T-helper 2 cell treated with Interferon-gamma antibody and Interleukin-4, amounts not matched to agents 5 μg/mL and 100 μg/mL, for 36 hours (primary cell): ENCODE measurements at regions not wholly inside any gene's neighbourhood (a gene's known extent, or its start where the extent isn't known, plus 50 kb on each side); places are given as distances from the start of the nearest gene placed in this dataset.

Source experiments
- DNase-seq: peaks from one replicate; pipeline ENCODE4 v3.0.0; 2021; ENCODE audit warnings: low spot score
- H3K27ac Mint-ChIP-seq: one replicate; pipeline ENCODE4 v1.8.0; 2021; ENCODE audit warnings: mild to moderate bottlenecking, mixed read lengths
- H3K27me3 Mint-ChIP-seq: one replicate; pipeline ENCODE4 v1.8.0; 2021; ENCODE audit warnings: low read depth, mixed read lengths
- H3K36me3 Mint-ChIP-seq: one replicate; pipeline ENCODE4 v1.8.0; 2021; ENCODE audit warnings: low read depth, mixed read lengths
- H3K4me1 Mint-ChIP-seq: one replicate; pipeline ENCODE4 v1.8.0; 2021; ENCODE audit warnings: low read depth, mixed read lengths
- H3K4me3 Mint-ChIP-seq: one replicate; pipeline ENCODE4 v1.8.0; 2022; ENCODE audit warnings: mild to moderate bottlenecking, moderate library complexity, mixed read lengths
- H3K9me3 Mint-ChIP-seq: one replicate; pipeline ENCODE4 v1.8.0; 2021; ENCODE audit warnings: mixed read lengths

DNA sequence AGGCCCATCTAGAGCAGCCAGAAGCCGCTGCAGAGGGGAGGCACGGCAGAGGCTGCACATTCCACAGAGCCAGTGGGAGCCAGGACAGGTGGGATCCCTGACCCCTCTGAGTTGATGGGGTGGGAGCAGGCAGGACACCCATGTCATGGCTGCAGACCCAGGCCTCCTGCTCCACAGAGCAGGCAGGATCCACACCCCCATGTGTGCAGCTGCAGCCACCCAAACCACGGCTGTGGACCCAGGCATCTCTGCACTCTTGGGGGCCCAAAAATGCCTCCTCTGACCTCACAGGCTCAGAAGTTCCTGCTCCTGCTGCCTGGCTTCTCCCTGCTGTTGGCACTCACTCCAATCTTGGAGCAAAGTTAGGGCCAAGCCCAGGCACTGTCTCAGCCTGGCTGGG is 112.3 kb upstream of the TMEM18 start:
- H3K4me3 Mint-ChIP-seq, result no peak overlapping the region
- no peak for DNase-seq
- no peaks in the 10 kb centered on the region for H3K9me3 Mint-ChIP-seq
- H3K4me1 Mint-ChIP-seq, result no peaks in the 10 kb centered on the region
- no peaks in the 10 kb centered on the region for H3K36me3 Mint-ChIP-seq
- H3K27me3 Mint-ChIP-seq, result no peaks in the 10 kb centered on the region
- no peak overlapping the region for H3K27ac Mint-ChIP-seq

DNA sequence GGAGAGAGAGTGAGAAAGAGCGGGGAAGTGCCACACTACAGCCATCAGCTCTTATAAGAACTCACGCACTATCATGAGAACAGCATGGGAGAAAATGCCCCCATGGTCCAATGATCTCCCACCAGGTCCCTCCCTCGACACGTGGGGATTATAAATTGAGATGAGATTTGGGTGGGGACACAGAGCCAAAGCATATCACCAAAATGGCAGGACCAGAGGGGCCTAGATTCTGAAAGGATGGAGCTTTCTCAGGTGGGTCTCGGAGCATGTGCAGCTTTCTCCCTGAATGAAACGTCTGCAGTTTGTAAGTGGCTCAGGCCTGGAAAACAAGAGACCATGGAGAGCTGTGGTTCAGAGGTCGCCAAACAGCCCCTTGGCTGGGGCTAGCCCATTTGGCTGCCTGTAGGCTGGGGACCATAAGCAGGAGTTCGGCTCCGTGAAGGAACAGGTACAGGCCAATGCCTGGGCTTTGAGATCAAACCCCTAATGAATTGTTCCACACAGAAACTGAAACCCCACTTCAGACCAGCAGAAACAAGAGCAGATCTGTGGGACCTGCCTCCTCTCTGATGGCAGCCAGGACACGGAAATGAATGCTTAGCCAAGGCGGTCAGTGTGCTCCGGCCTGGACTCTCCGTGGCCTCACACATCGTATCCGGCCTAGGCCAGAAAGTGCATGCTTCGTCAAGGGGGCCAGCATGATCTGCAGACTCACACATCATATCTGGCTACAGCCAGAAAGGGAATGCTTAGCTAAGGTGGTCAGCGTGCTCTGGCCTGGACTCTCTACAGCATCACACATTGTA is 111.2 kb upstream of the TMEM18 start:
- no peak for DNase-seq
- Mint-ChIP-seq H3K4me1 (no peaks in the 10 kb centered on the region), H3K9me3 (no peaks in the 10 kb centered on the region), H3K27ac (no peak overlapping the region), H3K36me3 (no peaks in the 10 kb centered on the region), H3K4me3 (no peak overlapping the region), H3K27me3 (no peaks in the 10 kb centered on the region)

DNA sequence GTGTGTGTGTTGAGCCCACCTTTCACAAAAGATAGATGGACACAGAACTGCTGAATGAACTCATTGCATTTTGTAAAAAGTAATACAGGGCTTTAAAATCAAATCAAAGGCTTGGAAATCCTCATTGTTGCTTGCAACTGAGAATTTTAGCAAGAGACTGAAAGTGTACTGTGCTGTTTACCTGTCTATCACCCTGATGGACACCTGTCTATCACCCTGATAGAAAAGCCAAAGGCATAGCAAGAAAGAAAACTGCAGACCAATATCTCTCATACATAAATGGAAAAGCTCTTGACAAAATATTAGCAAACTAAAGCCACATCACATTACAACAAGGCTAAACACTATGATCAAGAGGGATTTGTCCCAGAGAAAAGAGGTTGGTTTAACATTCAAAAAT is 107.5 kb upstream of the TMEM18 start:
- Mint-ChIP-seq H3K27ac (no peak overlapping the region), H3K4me3 (no peak overlapping the region), H3K4me1 (no peaks in the 10 kb centered on the region), H3K27me3 (no peaks in the 10 kb centered on the region), H3K36me3 (no peaks in the 10 kb centered on the region), H3K9me3 (no peaks in the 10 kb centered on the region)
- DNase-seq, result no peak

DNA sequence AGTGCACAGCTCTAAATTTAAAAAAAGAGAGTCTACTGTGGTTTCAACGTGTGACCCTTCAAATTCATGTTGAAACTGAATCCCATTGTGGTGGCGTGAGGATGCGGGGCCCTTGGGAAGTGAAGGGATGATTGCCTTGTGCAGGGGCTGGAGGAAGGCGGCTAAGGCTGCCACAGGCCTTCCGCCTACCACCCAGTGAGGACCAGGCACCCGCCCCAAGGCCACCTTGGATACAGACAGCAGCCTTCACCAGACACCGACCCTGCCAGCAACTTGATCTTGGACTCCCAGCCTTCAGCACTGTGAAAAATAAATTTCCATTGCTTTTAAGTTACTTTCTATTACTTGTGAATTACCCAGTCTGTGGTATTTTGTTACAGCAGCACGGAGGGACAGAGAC is 103.4 kb upstream of the TMEM18 start:
- Mint-ChIP-seq H3K27ac (no peak overlapping the region), H3K4me3 (no peak overlapping the region), H3K4me1 (no peaks in the 10 kb centered on the region), H3K27me3 (no peaks in the 10 kb centered on the region), H3K36me3 (no peaks in the 10 kb centered on the region), H3K9me3 (no peaks in the 10 kb centered on the region)
- no peak for DNase-seq

DNA sequence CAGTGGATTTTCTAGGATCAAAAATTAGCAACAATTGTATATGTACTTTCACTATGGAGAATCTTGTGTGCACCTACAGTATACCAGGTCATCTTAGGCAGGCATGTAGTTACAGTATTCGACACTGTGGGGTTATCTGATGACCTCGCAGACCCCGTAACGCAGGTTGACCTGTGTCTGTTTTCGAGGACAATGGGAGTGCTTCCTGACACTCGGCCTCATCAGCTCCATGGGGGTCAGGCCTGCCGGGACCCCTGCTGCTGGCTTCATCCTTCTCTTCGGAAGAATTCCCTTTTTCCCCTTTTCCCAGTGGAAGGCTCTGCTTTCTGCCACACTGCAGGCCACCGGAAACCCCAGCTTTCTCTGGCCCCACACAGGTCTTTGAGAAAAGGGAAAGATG is 102.8 kb upstream of the TMEM18 start:
- no peak for DNase-seq
- H3K4me1 Mint-ChIP-seq, result no peaks in the 10 kb centered on the region
- no peak overlapping the region for H3K27ac Mint-ChIP-seq
- H3K9me3 Mint-ChIP-seq, result no peaks in the 10 kb centered on the region
- no peak overlapping the region for H3K4me3 Mint-ChIP-seq
- no peaks in the 10 kb centered on the region for H3K36me3 Mint-ChIP-seq
- H3K27me3 Mint-ChIP-seq, result no peaks in the 10 kb centered on the region

DNA sequence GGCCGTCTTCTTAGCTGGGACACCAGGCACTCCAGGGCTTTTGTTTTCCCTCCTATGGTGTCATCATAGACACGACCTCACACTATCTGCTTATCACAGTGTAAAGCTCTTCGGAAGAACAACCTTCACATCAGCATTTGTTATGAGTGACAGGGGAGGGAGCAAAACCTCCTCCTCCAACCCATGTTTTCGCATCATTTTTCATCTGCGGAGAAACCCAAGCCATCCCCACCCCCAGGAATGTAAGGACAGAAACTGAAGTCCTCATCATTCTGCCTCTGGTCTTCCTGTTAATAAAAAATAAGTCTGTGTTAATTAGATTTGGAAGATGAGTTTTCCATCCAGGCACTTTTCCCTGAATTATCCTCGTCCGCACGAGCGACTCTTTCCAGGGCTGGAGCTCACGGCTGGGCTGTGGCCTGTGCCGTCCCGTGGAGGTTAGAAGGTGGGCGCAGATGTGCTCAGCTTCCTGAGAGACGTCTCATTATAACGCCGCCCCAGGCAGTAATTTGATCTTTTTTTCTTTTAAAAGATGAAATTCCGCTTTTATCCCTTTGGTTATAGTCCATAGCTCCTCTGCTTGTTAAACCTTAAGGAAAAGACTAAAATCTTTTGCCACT is 101.6 kb upstream of the TMEM18 start:
- H3K36me3 Mint-ChIP-seq, result no peaks in the 10 kb centered on the region
- no peak overlapping the region for H3K4me3 Mint-ChIP-seq
- no peaks in the 10 kb centered on the region for H3K4me1 Mint-ChIP-seq
- DNase-seq, result no peak
- no peak overlapping the region for H3K27ac Mint-ChIP-seq
- H3K9me3 Mint-ChIP-seq, result no peaks in the 10 kb centered on the region
- no peaks in the 10 kb centered on the region for H3K27me3 Mint-ChIP-seq

DNA sequence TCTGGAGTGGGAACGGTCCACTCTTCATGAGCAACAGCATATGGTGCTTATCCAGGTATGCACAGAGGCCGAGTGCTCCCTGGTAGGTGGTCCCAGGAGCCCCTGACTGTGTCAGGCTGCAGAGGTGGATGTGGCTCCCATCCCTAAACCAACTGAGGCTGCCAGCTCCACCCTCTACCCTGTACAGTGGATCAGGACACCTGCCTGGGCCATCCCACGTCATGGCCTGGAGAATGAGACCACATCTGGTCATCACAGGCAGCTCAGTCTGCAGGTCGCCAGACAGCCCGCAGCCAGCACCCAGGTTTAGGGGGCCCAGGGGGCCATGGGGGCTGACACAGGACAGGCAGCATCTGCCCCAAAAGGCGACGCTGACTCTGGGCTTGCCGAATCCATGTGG is 100.3 kb upstream of the TMEM18 start:
- Mint-ChIP-seq H3K27ac (no peak overlapping the region), H3K27me3 (no peaks in the 10 kb centered on the region)

DNA sequence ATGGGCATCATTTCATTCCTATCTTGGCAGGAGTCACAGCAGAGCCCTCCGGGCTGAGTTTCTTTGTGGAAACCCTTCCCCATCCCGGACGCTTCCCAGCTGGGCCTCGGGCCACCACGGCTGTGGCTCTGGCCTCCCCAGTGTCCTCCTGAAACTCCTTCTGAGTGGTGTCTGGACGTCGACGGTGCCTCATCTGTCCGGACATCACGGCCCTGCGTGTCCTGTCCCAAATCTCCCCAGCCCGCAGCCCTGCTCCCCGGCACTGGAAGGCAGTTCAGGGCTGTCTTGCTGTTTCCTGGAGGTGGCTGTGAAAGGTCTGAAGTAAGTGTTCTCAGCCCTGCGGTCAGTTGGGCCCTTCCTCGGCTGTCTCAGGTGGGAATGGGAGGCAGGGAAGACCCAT is 99.8 kb upstream of the TMEM18 start:
- Mint-ChIP-seq H3K27ac (no peak overlapping the region), H3K27me3 (no peaks in the 10 kb centered on the region), H3K36me3 (no peaks in the 10 kb centered on the region), H3K4me1 (no peaks in the 10 kb centered on the region), H3K4me3 (no peak overlapping the region), H3K9me3 (no peaks in the 10 kb centered on the region)
- DNase-seq, result no peak

More for the DNA sequence above, 100.3 kb upstream of the TMEM18 start:
- H3K4me3 Mint-ChIP-seq, result no peak overlapping the region
- no peaks in the 10 kb centered on the region for H3K36me3 Mint-ChIP-seq
- DNase-seq, result no peak
- no peaks in the 10 kb centered on the region for H3K4me1 Mint-ChIP-seq
- H3K9me3 Mint-ChIP-seq, result no peaks in the 10 kb centered on the region

DNA sequence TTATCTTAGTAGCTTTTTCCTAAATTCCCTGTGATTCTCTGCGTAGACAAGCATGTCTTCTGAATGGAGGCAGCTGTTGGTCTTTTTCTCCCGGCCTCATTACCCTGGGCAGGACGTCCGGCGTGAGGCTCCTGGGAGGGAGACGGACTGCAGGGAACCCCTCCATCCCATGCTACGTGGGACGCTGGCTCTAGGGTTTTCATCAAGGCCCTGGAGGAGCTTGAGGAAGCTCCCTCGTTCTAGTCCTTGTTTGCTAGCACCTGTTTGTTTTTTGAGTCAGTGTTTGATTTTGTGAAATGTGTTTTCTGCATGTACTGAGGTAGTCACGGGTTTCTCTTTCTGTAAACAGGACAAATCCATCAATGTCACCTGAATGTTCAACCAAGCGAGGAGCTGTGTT is 99.3 kb upstream of the TMEM18 start:
- Mint-ChIP-seq H3K4me1 (no peaks in the 10 kb centered on the region), H3K27ac (no peak overlapping the region), H3K27me3 (no peaks in the 10 kb centered on the region), H3K4me3 (no peak overlapping the region), H3K9me3 (no peaks in the 10 kb centered on the region), H3K36me3 (no peaks in the 10 kb centered on the region)
- DNase-seq, result no peak

DNA sequence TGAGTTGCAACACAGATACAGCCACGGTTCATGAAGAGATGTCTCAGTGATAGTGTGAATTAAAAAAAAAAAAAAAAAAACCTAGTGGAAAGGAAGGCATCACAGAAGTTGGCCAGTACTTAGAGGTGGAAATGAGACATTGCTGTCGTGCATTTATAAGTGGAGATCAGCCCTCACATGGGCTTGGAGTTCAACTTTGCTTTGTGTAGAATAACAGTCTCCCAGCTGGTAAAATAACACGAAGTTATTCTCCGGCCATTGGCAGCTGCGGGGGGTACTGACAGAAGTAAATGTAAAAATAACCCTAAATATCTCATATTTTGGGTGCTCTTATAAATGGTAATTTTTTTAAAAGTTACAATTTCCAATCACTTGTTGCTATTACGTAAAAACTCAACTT is 98.8 kb upstream of the TMEM18 start:
- Mint-ChIP-seq H3K36me3 (no peaks in the 10 kb centered on the region), H3K4me1 (no peaks in the 10 kb centered on the region), H3K27me3 (no peaks in the 10 kb centered on the region)

DNA sequence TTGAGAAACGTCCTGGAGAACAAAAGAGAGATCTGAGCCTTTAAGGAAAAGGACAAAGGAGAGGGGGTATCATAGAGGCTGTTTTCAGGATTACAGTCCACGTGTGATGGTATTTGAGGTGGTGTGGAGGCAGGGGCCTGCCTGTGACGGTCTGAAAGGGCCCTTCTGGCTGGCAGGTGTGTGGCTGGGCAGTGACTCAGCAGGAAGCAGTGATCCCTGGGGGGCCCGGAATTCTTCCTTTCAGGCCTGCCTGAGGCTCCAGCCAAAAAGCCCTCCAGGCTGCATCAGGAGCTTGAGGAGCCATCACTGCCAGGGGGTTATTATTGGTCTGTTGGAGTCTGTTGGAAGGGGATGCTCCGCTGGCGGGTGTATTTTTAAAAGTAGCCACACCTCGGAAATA is 97.2 kb upstream of the TMEM18 start:
- Mint-ChIP-seq H3K27ac (no peak overlapping the region), H3K27me3 (no peaks in the 10 kb centered on the region), H3K36me3 (no peaks in the 10 kb centered on the region), H3K9me3 (no peaks in the 10 kb centered on the region), H3K4me1 (peaks cover 6% of the 10 kb centered on the region), H3K4me3 (no peak overlapping the region)
- no peak for DNase-seq

More for the DNA sequence above, 98.8 kb upstream of the TMEM18 start:
- Mint-ChIP-seq H3K9me3 (no peaks in the 10 kb centered on the region), H3K4me3 (no peak overlapping the region), H3K27ac (no peak overlapping the region)
- DNase-seq, result no peak

DNA sequence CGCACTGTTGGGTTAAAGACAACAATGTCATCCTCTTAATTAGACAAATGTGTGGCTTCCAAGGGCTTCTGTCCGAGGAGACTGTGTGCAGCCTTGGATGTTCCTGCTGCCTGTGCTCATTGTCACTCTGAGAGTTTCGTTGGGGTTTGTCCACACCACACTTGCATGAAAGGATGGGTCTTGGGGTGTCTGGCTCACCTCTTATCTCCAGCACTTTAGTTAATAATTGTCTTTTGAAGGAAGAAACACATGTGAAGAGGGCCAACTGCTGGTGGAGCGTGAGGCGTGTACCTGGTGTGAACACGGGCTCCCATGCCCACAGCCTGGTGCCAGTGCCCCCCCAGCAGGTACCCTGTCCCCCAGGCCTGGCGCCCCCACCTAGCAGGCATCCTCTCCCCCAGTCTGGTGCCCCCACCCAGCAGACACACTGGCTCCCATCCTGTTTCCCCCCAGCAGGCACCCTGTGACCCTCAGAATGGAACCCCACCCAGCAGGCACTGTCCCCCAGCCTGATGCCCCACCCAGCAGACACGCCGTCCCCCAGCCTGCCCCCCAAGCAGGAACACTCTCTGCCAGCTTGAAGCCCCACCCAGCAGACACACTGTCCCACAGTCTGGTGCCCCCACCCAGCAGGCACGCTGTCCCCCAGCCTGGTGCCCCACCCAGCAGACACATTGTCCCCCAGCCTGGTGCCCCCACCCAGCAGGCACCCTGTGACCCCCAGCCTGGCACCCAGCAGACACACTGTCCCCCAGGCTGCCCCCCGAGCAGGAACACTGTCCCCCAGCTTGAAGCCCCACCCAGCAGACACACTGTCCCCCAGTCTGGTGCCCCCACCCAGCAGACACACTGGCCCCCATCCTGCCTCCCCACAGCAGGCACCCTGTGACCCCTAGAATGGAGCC is 96.3 kb upstream of the TMEM18 start:
- peaks cover 6% of the 10 kb centered on the region for H3K4me1 Mint-ChIP-seq
- no peaks in the 10 kb centered on the region for H3K36me3 Mint-ChIP-seq
- no peak overlapping the region for H3K4me3 Mint-ChIP-seq
- peaks cover 8% of the 10 kb centered on the region for H3K9me3 Mint-ChIP-seq
- DNase-seq, result no peak
- no peaks in the 10 kb centered on the region for H3K27me3 Mint-ChIP-seq
- H3K27ac Mint-ChIP-seq, result no peak overlapping the region

DNA sequence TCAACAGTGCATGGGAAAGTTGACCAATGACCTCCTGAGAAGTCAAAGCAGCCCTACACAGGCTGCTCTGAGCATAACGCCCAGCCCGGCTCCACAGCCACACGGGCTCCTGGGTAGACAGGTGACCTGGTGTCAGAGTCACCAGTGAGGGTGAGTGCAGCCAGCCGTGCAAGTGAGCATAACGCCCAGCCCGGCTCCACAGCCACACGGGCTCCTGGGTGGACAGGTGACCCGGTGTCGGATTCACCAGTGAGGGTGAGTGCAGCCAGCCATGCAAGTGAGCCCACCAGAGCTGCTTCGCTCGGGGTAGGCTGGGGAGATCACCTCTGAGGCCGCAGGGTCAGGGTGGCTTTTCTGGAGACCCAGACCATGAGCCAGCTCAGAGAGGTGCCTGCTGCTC is 94.3 kb upstream of the TMEM18 start:
- H3K4me3 Mint-ChIP-seq, result no peak overlapping the region
- peaks cover 12% of the 10 kb centered on the region for H3K9me3 Mint-ChIP-seq
- no peak overlapping the region for H3K27ac Mint-ChIP-seq

DNA sequence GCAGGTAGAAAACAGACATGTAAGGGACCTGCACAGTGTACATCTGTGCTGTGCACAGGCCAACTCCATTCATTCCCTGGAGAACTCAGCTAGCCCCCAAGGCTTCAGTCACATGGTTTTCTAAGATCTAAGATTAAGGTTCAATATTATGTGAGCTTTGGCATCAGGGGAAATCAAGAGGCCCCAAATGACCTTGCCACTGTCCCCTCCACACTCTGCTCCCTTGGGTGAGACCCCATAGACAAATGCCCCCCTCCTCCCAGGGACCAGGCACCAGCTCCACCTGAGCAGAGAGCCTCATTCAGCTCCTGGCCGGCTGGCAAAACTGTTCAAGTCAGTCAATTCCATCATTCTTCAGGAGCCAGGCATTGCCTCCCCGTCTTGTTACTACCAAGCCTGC is 93.6 kb upstream of the TMEM18 start:
- no peaks in the 10 kb centered on the region for H3K36me3 Mint-ChIP-seq
- no peak overlapping the region for H3K27ac Mint-ChIP-seq
- H3K9me3 Mint-ChIP-seq, result peaks cover 12% of the 10 kb centered on the region
- no peaks in the 10 kb centered on the region for H3K27me3 Mint-ChIP-seq
- DNase-seq, result no peak
- H3K4me1 Mint-ChIP-seq, result peaks cover 6% of the 10 kb centered on the region
- H3K4me3 Mint-ChIP-seq, result no peak overlapping the region

More for the DNA sequence above, 94.3 kb upstream of the TMEM18 start:
- no peaks in the 10 kb centered on the region for H3K36me3 Mint-ChIP-seq
- H3K27me3 Mint-ChIP-seq, result no peaks in the 10 kb centered on the region
- no peak for DNase-seq
- H3K4me1 Mint-ChIP-seq, result peaks cover 6% of the 10 kb centered on the region
